ENCODE measurements at regions not wholly inside any gene's neighbourhood (a gene's known extent, or its start where the extent isn't known, plus 50 kb on each side); places are given as distances from the start of the nearest gene placed in this dataset.

DNA sequence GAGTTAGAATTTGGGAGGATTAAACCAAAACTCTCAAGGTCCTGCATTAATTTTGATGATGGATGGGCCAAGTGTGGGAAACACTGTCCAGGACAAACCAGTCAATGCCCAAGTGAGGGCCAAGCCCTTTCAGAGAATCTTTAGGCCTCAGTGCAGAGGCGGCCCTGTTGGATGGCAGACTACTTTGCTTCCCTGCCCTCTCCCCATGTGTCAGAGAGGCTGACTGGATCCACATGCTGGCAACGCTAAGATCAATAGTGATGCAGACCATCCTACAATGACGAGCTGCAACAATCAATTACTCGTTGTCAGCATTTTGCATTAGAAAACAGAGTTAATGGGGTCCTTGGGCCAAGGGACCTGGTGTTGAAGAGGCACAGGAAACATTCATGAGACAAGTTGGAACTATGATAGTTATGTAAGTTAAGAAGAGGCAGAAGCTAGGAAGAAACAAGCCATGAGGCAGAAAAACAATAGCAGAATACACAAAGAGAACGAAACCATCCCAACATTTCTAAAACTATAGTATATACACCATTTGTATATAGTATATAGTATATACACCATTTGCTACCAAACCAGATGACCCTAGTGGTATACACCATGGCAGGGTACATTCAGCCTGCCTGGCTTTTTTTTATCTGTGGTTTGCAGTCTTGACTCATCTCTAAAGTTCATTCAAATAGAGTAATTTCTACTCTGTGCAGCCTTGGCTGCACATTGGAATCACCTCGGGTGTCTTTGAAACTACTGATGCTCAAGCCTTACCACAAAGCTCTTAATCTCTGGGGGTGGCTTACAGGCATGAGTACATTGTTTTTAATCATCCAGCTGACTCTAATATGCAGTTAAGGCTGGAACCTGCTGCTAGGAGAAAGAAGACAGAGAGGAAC is 147.7 kb upstream of the GYPA start:
- Mint-ChIP-seq H3K4me3 (no peak overlapping the region), H3K27me3 (peaks cover 0 to 3% (median 0%) of the 10 kb centered on the region in 5 donors), H3K9me3 (peaks cover 0 to 5% (median 0%) of the 10 kb centered on the region in 11 donors), H3K36me3 (no peaks in the 10 kb centered on the region), H3K27ac (no peak overlapping the region), H3K4me1 (no peaks in the 10 kb centered on the region)
- no peak overlapping the region for H3K4me3 ChIP-seq (ENCODE audit: low read length)
- CTCF ChIA-PET: no interaction called here
- intact Hi-C loops (cut with micrococcal nuclease): no loop called here
- no peak overlapping the region for H3K27ac ChIP-seq (ENCODE audit: low read depth, low read length)
- POLR2A ChIA-PET: no interaction called here
- no peaks in the 10 kb centered on the region for H3K36me3 ChIP-seq (ENCODE audit: control insufficient read depth in 2 of 3, insufficient read depth in 3 of 3, low read length in 3 of 3)
- H3K4me1 ChIP-seq (ENCODE audit: control insufficient read depth in 2 of 2, insufficient read depth in 2 of 2, low read length in 2 of 2): no peaks in the 10 kb centered on the region
- H3K27me3 ChIP-seq (ENCODE audit: control insufficient read depth in 2 of 2, insufficient read depth in 2 of 2, low read length in 2 of 2): no peaks in the 10 kb centered on the region
- ATAC-seq (no peak), DNase-seq (no peak)
- no peaks in the 10 kb centered on the region for H3K9me3 ChIP-seq (ENCODE audit: control insufficient read depth in 2 of 3, low read length in 3 of 3)

DNA sequence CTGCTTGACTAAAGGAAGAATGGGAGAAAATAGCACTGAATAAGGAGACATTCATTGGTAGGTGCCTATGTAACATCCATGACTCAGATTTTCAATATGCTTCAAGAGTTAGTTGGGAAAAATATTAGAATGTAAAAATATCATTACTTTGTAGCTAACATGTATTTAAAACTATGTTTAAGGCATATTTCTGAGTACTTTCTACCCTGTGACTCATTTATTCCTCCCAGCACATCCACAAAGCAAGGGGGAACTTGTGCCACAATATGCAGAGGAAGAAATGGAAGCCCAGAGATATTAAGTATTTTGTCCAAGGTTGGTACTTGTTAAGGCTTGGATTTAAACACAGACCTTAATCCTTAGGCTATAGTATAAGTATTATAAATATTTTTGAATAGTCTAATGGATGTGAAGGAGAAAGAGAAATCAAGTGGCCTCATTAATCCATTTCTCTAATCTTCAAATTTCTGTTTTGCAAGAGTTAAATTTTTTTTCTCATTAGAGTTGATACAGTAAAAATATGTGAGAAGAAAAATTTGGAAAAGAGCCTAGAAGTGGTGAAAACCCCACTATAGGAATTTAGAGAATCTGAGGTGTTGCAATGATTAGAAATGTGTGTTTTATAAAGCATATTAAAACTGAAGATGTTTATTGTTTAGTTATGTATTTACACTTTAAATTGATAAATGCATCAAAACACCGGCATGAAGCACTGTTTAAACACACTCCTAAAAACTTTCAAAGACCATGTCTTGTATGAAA is 149.3 kb upstream of the GYPA start:
- Mint-ChIP-seq H3K27me3 (peaks cover 0 to 3% (median 0%) of the 10 kb centered on the region in 5 donors), H3K36me3 (no peaks in the 10 kb centered on the region), H3K4me1 (no peaks in the 10 kb centered on the region), H3K27ac (no peak overlapping the region), H3K4me3 (no peak overlapping the region), H3K9me3 (peaks cover 0 to 5% (median 0%) of the 10 kb centered on the region in 11 donors)
- Histone ChIP-seq H3K27ac (ENCODE audit: low read depth, low read length) (no peak overlapping the region), H3K36me3 (ENCODE audit: control insufficient read depth in 2 of 3, insufficient read depth in 3 of 3, low read length in 3 of 3) (no peaks in the 10 kb centered on the region), H3K4me1 (ENCODE audit: control insufficient read depth in 2 of 2, insufficient read depth in 2 of 2, low read length in 2 of 2) (no peaks in the 10 kb centered on the region), H3K9me3 (ENCODE audit: control insufficient read depth in 2 of 3, low read length in 3 of 3) (no peaks in the 10 kb centered on the region), H3K27me3 (ENCODE audit: control insufficient read depth in 2 of 2, insufficient read depth in 2 of 2, low read length in 2 of 2) (no peaks in the 10 kb centered on the region), H3K4me3 (ENCODE audit: low read length) (no peak overlapping the region)
- ChIA-PET CTCF (no interaction called here), POLR2A (no interaction called here)
- DNase-seq (no peak), ATAC-seq (no peak)
- intact Hi-C loops (cut with micrococcal nuclease): no loop called here

DNA sequence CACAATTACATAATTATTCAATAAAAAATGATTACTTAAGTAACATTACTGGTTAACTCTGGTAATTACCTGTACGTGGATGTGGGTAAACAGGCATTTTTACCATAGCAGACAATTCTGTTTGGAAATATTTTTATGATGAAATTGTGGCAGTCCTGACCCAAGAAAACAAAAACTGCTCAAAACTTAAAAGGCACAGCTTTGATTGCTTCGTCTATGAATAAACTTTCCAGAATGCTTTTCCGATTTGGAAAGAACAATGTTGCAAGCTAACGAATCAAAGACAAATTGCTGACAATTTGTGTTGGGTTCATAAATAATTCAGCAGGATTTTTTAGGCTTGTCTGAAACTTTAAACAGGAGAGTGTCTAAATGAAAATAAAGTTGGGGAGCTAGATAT is 150.6 kb upstream of the GYPA start:
- Mint-ChIP-seq H3K36me3 (no peaks in the 10 kb centered on the region), H3K27ac (no peak overlapping the region), H3K4me1 (no peaks in the 10 kb centered on the region), H3K4me3 (no peak overlapping the region), H3K27me3 (peaks cover 0 to 3% (median 0%) of the 10 kb centered on the region in 5 donors), H3K9me3 (peaks cover 0 to 5% (median 0%) of the 10 kb centered on the region in 11 donors)
- CTCF ChIA-PET: no interaction called here
- POLR2A ChIA-PET: no interaction called here
- no peak for ATAC-seq
- Histone ChIP-seq H3K27me3 (ENCODE audit: control insufficient read depth in 2 of 2, insufficient read depth in 2 of 2, low read length in 2 of 2) (no peaks in the 10 kb centered on the region), H3K27ac (ENCODE audit: low read depth, low read length) (no peak overlapping the region), H3K36me3 (ENCODE audit: control insufficient read depth in 2 of 3, insufficient read depth in 3 of 3, low read length in 3 of 3) (no peaks in the 10 kb centered on the region), H3K9me3 (ENCODE audit: control insufficient read depth in 2 of 3, low read length in 3 of 3) (no peaks in the 10 kb centered on the region), H3K4me1 (ENCODE audit: control insufficient read depth in 2 of 2, insufficient read depth in 2 of 2, low read length in 2 of 2) (no peaks in the 10 kb centered on the region), H3K4me3 (ENCODE audit: low read length) (no peak overlapping the region)
- DNase-seq: no peak
- intact Hi-C loops (cut with micrococcal nuclease): no loop called here

DNA sequence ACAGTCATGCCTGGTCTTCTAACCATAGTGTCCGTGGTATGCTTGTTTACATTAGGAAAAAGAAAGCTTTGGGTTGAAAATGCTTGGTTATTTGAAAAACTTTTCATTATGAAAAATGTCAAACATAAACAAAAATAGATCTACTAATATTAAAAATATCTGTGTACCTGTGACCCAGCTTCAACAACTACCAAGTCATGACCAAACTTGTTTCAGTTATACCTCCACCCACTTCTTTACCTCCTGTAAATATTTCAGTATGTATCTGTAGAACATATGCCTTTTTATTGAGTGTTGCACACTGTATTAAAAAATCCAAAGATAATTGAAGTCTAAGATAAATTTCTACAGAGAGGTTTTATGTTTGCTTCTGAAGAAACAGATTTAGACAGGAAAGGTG is 153.7 kb upstream of the GYPA start:
- ChIA-PET CTCF (no interaction called here), POLR2A (no interaction called here)
- no peak overlapping the region for H3K27ac Mint-ChIP-seq
- no peaks in the 10 kb centered on the region for H3K36me3 Mint-ChIP-seq
- H3K9me3 ChIP-seq (ENCODE audit: control insufficient read depth in 2 of 3, low read length in 3 of 3): no peaks in the 10 kb centered on the region
- H3K4me3 ChIP-seq (ENCODE audit: low read length): no peak overlapping the region
- intact Hi-C loops (cut with micrococcal nuclease): no loop called here
- no peaks in the 10 kb centered on the region for H3K9me3 Mint-ChIP-seq
- no peak overlapping the region for H3K4me3 Mint-ChIP-seq
- no peak overlapping the region for H3K27ac ChIP-seq (ENCODE audit: low read depth, low read length)
- peaks cover 0 to 3% (median 0%) of the 10 kb centered on the region in 5 donors for H3K27me3 Mint-ChIP-seq
- H3K4me1 Mint-ChIP-seq: no peaks in the 10 kb centered on the region
- no peaks in the 10 kb centered on the region for H3K27me3 ChIP-seq (ENCODE audit: control insufficient read depth in 2 of 2, insufficient read depth in 2 of 2, low read length in 2 of 2)
- H3K4me1 ChIP-seq (ENCODE audit: control insufficient read depth in 2 of 2, insufficient read depth in 2 of 2, low read length in 2 of 2): no peaks in the 10 kb centered on the region
- no peaks in the 10 kb centered on the region for H3K36me3 ChIP-seq (ENCODE audit: control insufficient read depth in 2 of 3, insufficient read depth in 3 of 3, low read length in 3 of 3)
- DNase-seq (no peak), ATAC-seq (no peak)

DNA sequence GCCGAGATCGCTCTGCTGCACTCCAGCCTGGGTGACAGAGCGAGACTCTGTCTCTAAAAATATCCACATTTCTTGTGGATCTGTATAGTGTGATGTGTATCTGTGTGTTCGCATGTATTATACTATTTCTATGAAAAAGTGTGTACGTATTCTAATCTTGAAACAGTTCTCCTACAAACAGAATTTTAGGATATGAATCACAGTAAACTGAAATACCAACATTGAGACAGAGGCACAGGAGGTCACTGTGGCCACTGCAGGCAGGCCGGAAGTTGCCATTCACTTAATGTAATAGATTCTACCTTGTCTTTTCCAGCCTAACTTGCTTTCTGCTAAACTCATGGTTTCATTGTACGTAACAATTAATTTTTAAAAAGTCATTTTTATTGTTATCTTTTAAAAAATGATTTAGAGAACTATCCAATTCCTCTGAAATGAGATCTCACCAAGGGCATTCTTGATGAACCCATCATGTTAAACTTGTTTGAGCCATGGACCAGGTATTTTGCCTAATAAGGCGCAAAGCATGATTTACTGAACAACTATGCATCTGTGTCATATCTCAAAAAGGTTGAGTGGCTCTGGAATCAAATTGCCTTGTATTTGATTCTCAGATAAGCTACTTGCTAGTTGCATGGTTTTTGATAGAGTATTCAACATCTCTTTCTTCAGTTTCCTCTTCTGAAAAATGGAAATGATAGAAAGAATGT is 154.9 kb upstream of the GYPA start:
- no peaks in the 10 kb centered on the region for H3K4me1 Mint-ChIP-seq
- ATAC-seq (no peak), DNase-seq (no peak)
- Histone ChIP-seq H3K4me3 (ENCODE audit: low read length) (no peak overlapping the region), H3K27me3 (ENCODE audit: control insufficient read depth in 2 of 2, insufficient read depth in 2 of 2, low read length in 2 of 2) (no peaks in the 10 kb centered on the region), H3K27ac (ENCODE audit: low read depth, low read length) (no peak overlapping the region), H3K4me1 (ENCODE audit: control insufficient read depth in 2 of 2, insufficient read depth in 2 of 2, low read length in 2 of 2) (no peaks in the 10 kb centered on the region), H3K9me3 (ENCODE audit: control insufficient read depth in 2 of 3, low read length in 3 of 3) (no peaks in the 10 kb centered on the region), H3K36me3 (ENCODE audit: control insufficient read depth in 2 of 3, insufficient read depth in 3 of 3, low read length in 3 of 3) (no peaks in the 10 kb centered on the region)
- H3K27me3 Mint-ChIP-seq: no peaks in the 10 kb centered on the region
- no peaks in the 10 kb centered on the region for H3K36me3 Mint-ChIP-seq
- ChIA-PET CTCF (no interaction called here), POLR2A (no interaction called here)
- intact Hi-C loops (cut with micrococcal nuclease): no loop called here
- no peak overlapping the region for H3K27ac Mint-ChIP-seq
- no peak overlapping the region for H3K4me3 Mint-ChIP-seq
- no peaks in the 10 kb centered on the region for H3K9me3 Mint-ChIP-seq

DNA sequence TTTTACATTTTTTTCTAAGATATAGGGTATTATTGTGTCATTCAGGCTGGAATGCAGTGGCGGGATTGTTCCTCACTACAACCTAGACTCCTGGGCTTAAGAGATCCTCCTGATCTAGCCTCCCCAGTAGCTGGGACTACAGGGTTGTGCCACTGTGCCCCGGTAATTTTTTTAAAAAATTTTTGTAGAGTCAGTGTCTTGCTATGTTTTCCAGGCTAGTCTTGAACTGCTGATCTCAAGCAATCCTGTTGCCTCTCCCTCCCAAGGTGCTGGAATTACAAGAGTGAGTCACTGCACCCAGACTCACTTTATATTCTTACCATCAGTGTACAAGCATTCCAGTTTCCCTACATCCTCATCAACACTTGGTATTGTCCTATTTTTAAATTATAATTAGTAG is 156.4 kb upstream of the GYPA start:
- Mint-ChIP-seq H3K4me3 (no peak overlapping the region), H3K9me3 (peaks cover 0 to 2% (median 0%) of the 10 kb centered on the region in 11 donors), H3K27me3 (peaks cover 0 to 4% (median 0%) of the 10 kb centered on the region in 5 donors), H3K4me1 (no peaks in the 10 kb centered on the region), H3K27ac (no peak overlapping the region), H3K36me3 (no peaks in the 10 kb centered on the region)
- H3K36me3 ChIP-seq (ENCODE audit: control insufficient read depth in 2 of 3, insufficient read depth in 3 of 3, low read length in 3 of 3): no peaks in the 10 kb centered on the region
- H3K27me3 ChIP-seq (ENCODE audit: control insufficient read depth in 2 of 2, insufficient read depth in 2 of 2, low read length in 2 of 2): no peaks in the 10 kb centered on the region
- no peak for DNase-seq
- ChIA-PET POLR2A (no interaction called here), CTCF (no interaction called here)
- no peak overlapping the region for H3K27ac ChIP-seq (ENCODE audit: low read depth, low read length)
- intact Hi-C loops (cut with micrococcal nuclease): no loop called here
- H3K9me3 ChIP-seq (ENCODE audit: control insufficient read depth in 2 of 3, low read length in 3 of 3): no peaks in the 10 kb centered on the region
- no peak overlapping the region for H3K4me3 ChIP-seq (ENCODE audit: low read length)
- no peaks in the 10 kb centered on the region for H3K4me1 ChIP-seq (ENCODE audit: control insufficient read depth in 2 of 2, insufficient read depth in 2 of 2, low read length in 2 of 2)
- ATAC-seq: no peak

All from naive thymus-derived CD4-positive, alpha-beta T cell (primary cell).